Vagina (tissue), 2 donors: ENCODE measurements at regions not wholly inside any gene's neighbourhood (a gene's known extent, or its start where the extent isn't known, plus 50 kb on each side); places are given as distances from the start of the nearest gene placed in this dataset.

Experiments used
- CTCF ChIP-seq, 3 experiments: fragments of 450-650 bp in 2 of 3; fragments of 200-600 bp in 1 of 3; sonication (generic) in 1 of 3; IDR thresholded peaks; one replicate each; pipeline ENCODE4 v1.5.1; 2017 to 2019; ENCODE audit warnings: antibody characterized with exemption in 3 of 3, mild to moderate bottlenecking in 2 of 3, moderate library complexity in 2 of 3
- POLR2A ChIP-seq, 2 donors: fragments of 450-650 bp; IDR thresholded peaks; one replicate each; pipeline ENCODE4 v1.6.1; 2017; ENCODE audit warnings: antibody characterized with exemption in 2 of 2, mild to moderate bottlenecking in 2 of 2, moderate library complexity in 2 of 2

DNA sequence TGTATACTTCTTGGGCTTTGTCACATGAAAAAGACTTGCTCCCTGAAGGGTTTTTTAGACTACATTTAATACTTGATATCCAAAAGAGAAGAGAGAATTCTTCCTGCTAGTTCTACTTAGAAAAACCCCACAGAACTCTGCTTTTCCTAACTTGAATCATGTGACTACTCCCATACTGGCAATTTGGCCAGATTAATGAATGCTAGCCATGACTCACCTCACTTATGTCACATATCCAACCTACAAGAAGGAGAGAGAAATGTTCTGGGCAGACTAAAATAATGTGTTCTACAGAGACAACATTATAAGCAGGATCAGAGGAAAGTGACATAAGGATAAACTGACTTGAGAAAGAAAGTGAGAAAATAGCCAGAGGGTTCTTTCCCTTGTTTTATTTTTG is 249.3 kb upstream of the GULP1 start:
- no peak for TF ChIP-seq CTCF (IDR thresholded peaks at IDR 0.05)
- no peak for TF ChIP-seq POLR2A (IDR thresholded peaks at IDR 0.05)
